ENCODE measurements at regions not wholly inside any gene's neighbourhood (a gene's known extent, or its start where the extent isn't known, plus 50 kb on each side); places are given as distances from the start of the nearest gene placed in this dataset.

DNA sequence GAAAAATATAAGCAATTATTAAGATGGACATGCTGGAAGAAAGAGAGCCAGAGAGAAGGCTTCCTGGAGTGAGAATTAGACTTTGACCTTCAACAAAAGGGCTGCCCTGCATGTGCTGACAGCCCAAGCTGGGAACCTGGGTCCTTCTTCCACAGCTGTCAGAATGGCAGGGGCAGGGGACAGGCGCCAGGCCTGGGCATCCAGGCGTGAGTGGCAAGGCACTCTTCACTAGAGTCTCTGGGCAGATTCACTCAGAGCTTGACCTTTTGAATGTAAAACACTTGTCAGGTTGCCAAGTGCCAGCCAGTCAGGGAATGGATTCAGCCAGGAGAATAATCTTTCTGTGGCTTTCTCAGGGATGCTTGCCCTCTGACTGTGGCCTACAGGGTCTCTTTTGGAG lies 119.1 kb upstream of the CLINT1 start:
- TF ChIP-seq, protein P1, sequence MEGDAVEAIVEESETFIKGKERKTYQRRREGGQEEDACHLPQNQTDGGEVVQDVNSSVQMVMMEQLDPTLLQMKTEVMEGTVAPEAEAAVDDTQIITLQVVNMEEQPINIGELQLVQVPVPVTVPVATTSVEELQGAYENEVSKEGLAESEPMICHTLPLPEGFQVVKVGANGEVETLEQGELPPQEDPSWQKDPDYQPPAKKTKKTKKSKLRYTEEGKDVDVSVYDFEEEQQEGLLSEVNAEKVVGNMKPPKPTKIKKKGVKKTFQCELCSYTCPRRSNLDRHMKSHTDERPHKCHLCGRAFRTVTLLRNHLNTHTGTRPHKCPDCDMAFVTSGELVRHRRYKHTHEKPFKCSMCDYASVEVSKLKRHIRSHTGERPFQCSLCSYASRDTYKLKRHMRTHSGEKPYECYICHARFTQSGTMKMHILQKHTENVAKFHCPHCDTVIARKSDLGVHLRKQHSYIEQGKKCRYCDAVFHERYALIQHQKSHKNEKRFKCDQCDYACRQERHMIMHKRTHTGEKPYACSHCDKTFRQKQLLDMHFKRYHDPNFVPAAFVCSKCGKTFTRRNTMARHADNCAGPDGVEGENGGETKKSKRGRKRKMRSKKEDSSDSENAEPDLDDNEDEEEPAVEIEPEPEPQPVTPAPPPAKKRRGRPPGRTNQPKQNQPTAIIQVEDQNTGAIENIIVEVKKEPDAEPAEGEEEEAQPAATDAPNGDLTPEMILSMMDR (IDR thresholded peaks at IDR 0.05; ENCODE audit: borderline replicate concordance, extremely low read depth, low read length, poor library complexity, severe bottlenecking) = no peak
- TF ChIP-seq EZH2 (IDR thresholded peaks at IDR 0.05; ENCODE audit: borderline replicate concordance, low read depth, low read length, severe bottlenecking) = no peak
